A549 (cell line): ENCODE measurements at regions not wholly inside any gene's neighbourhood (a gene's known extent, or its start where the extent isn't known, plus 50 kb on each side); places are given as distances from the start of the nearest gene placed in this dataset.

Source experiments
- EP300 ChIP-seq, 2 experiments: fragments of >200 bp; sonication (Bioruptor Twin); formaldehyde crosslinking; IDR thresholded peaks; 2 replicates in 1 of 2; 3 replicates in 1 of 2; pipeline ENCODE4 v1.6.1; 2016 to 2017
- JUNB ChIP-seq: fragments of >200 bp; sonication (Bioruptor Twin); formaldehyde crosslinking; IDR thresholded peaks from 2 replicates; pipeline ENCODE4 v1.6.1; 2016
- MYC ChIP-seq: IDR thresholded peaks from 2 replicates; pipeline ENCODE4 v1.6.1; 2012; ENCODE audit warnings: mild to moderate bottlenecking, inconsistent platforms, low read length, improper control_type of control experiment, borderline replicate concordance
- NR3C1 ChIP-seq: fragments of >200 bp; sonication (Bioruptor Twin); formaldehyde crosslinking; IDR thresholded peaks from 3 replicates; pipeline ENCODE4 v1.6.1; 2017
- POLR2A ChIP-seq: IDR thresholded peaks from 2 replicates; pipeline ENCODE4 v1.6.1; 2012; ENCODE audit warnings: mild to moderate bottlenecking, low read length
- RFX5 ChIP-seq: fragments of 450-650 bp; IDR thresholded peaks from 2 replicates; pipeline ENCODE4 v1.7.1; 2014; ENCODE audit warnings: antibody characterized with exemption, mild to moderate bottlenecking, moderate library complexity
- SREBF2 ChIP-seq: fragments of 450-650 bp; IDR thresholded peaks from 2 replicates; pipeline ENCODE4 v1.6.1; 2014; ENCODE audit warnings: mild to moderate bottlenecking, moderate library complexity
- TF ChIP-seq, protein P1 (sequence below): fragments of >200 bp; sonication (Bioruptor Twin); formaldehyde crosslinking; IDR thresholded peaks from 3 replicates; pipeline ENCODE4 v1.5.1; 2016

DNA sequence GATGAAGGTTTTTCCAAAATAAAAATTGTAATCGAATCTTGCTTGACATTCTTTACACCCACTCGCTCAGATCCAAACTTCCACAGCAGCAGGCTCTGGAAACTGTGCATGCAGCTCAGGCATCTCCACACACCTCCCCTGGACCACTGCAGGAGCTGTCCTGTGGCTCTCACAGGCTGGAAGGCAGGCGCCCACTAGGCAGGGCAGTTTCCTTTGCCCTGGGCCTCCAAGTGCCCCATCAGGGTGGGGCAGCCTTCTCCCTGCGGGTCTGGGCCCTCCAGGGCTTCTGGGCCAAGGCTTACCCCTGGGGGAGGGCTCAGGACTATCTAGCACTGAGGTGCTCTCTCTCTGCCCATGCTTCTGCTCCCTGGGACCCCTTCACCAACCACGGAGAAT is 114.5 kb upstream of the RPL38 start:
- TF ChIP-seq POLR2A (no peak), JUNB (no peak), MYC (no peak), NR3C1 (no peak), SREBF2 (no peak), EP300 (IDR thresholded peaks at IDR 0.05) (no peak), RFX5 (no peak)
- TF ChIP-seq, protein P1, sequence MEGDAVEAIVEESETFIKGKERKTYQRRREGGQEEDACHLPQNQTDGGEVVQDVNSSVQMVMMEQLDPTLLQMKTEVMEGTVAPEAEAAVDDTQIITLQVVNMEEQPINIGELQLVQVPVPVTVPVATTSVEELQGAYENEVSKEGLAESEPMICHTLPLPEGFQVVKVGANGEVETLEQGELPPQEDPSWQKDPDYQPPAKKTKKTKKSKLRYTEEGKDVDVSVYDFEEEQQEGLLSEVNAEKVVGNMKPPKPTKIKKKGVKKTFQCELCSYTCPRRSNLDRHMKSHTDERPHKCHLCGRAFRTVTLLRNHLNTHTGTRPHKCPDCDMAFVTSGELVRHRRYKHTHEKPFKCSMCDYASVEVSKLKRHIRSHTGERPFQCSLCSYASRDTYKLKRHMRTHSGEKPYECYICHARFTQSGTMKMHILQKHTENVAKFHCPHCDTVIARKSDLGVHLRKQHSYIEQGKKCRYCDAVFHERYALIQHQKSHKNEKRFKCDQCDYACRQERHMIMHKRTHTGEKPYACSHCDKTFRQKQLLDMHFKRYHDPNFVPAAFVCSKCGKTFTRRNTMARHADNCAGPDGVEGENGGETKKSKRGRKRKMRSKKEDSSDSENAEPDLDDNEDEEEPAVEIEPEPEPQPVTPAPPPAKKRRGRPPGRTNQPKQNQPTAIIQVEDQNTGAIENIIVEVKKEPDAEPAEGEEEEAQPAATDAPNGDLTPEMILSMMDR = no peak
